Heart left ventricle (tissue), 16 donors: ENCODE measurements at regions not wholly inside any gene's neighbourhood (a gene's known extent, or its start where the extent isn't known, plus 50 kb on each side); places are given as distances from the start of the nearest gene placed in this dataset.

Experiments used
- ATAC-seq, 4 donors: fragments of 200-7000 bp; cut with Tn5 transposase; one replicate each; pipeline ENCODE4 v1.9.1; 2020 to 2022; ENCODE audit warnings: moderate library complexity in 4 of 4, mild to moderate bottlenecking in 3 of 4, moderate number of reproducible peaks in 1 of 4
- DNase-seq, 5 donors: peaks; one replicate each; pipeline ENCODE4 v3.0.0-alpha.2; 2020
- H3K27ac ChIP-seq, 12 donors: fragments of 200-600 bp; sonication (generic) in 4 of 12; one replicate each; pipeline versions ENCODE4 v1.5.0 to v1.8.0; 2016 to 2022; ENCODE audit warnings: mild to moderate bottlenecking in 2 of 12
- H3K27me3 ChIP-seq, 9 donors: fragments of 200-600 bp; sonication (generic) in 2 of 9; one replicate each; pipeline versions ENCODE4 v1.5.1 to v1.8.0; 2016 to 2022; ENCODE audit warnings: mild to moderate bottlenecking in 3 of 9
- H3K36me3 ChIP-seq, 9 donors: fragments of 200-600 bp; sonication (generic) in 2 of 9; one replicate each; pipeline versions ENCODE4 v1.5.0 to v1.8.0; 2018 to 2022; ENCODE audit warnings: mild to moderate bottlenecking in 2 of 9
- H3K4me1 ChIP-seq, 12 donors: fragments of 200-600 bp; sonication (generic) in 4 of 12; one replicate each; pipeline versions ENCODE4 v1.5.0 to v1.8.0; 2016 to 2022; ENCODE audit warnings: mild to moderate bottlenecking in 3 of 12
- H3K4me3 ChIP-seq, 12 donors: fragments of 200-600 bp; sonication (generic) in 4 of 12; one replicate each; pipeline versions ENCODE4 v1.5.0 to v1.8.0; 2017 to 2022; ENCODE audit warnings: mild to moderate bottlenecking in 9 of 12, moderate library complexity in 4 of 12
- H3K9me3 ChIP-seq, 12 donors: fragments of 200-600 bp; sonication (generic) in 4 of 12; one replicate each; pipeline versions ENCODE4 v1.5.0 to v1.8.0; 2016 to 2022; ENCODE audit warnings: mild to moderate bottlenecking in 1 of 12
- POLR2A ChIP-seq, 2 donors: fragments of 450-650 bp; IDR thresholded peaks; one replicate each; pipeline ENCODE4 v1.6.1; 2017; ENCODE audit warnings: antibody characterized with exemption in 2 of 2, mild to moderate bottlenecking in 2 of 2, moderate library complexity in 2 of 2
- WGBS, 4 donors: extraction: QIAGEN DNeasy Blood & Tissue Kit in 2 of 4; methylation state at CpG; one replicate each; pipeline versions ENCODE4 v1.1.5 to v1.1.7; 2013 to 2018; 5-methylcytosine and 5-hydroxymethylcytosine counted together
- intact Hi-C, 10 donors: fragments of 100-400 bp; cut with DNase I; formaldehyde crosslinking; loops; one replicate each; pipeline versions ENCODE4 v1.11.1 to v1.14.2; 2022
- TF ChIP-seq, protein P1 (sequence below), 12 donors: fragments of 200-600 bp; sonication (generic) in 4 of 12; IDR thresholded peaks; one replicate each; pipeline versions ENCODE4 v1.5.0 to v1.8.0; 2018 to 2022; ENCODE audit warnings: antibody characterized with exemption in 12 of 12, mild to moderate bottlenecking in 5 of 12
- donor health status: ischemic (EF 13 %, LVEDD 7.1; RV severe dilation, severe dysfunction).
- donor health status: healthy with polysubstance abuse.
- donor health status: DM: no; HTN: yes; CAD: no.
- donor health status: DM: no; HTN: no; CAD: no.
- donor health status: ischemic (EF 25% LVEDD 6.9; RV normal size, moderate dysfunction).
- donor health status: ischemic (EF 25% LVEDD 5.7; RV mildly dilated, moderate dysfunction).
- donor health status: healthy.
- donor health status: DM: yes; HTN: yes; CAD: no.
- donor health status: ischemic (EF 35%, LVEDD 5.7; RV mildly dilated, moderate dysfunction).
- donor health status: nonischemic (EF 11% LVEDD 7.7; RV severe dilation, severe dysfunction).
- donor health status: DM: yes; HTN: yes; CAD: no.
- donor health status: PGD.
- donor health status: ischemic (EF 29% LVEDD 5.4; RV normal size, mild dysfunction).
- donor health status: nonischemic (EF 23%, LVEDD 6.1; RV moderate dilation, normal function).

DNA sequence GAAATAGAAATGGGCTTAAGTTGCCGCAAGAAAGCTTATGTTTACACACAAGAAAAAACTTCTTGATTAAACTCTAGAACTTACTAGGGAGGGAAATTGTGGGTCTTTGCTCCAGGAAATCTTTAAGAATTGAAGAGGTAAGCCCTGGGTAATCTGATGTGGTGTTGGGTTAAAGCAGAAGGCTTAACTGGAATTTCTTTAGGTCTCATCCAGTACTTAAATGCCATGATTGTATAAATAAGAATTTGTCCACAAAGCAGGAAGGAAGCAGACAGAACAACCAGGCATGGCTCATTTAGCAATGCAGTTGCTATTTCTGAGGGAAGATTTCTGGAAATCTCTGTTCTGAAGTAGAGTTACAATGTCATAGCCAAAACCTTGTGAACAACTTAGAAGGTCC, 360.4 kb downstream of the KLF5 start:
- Histone ChIP-seq H3K36me3 (no peaks in the 10 kb centered on the region), H3K27me3 (no peaks in the 10 kb centered on the region), H3K4me3 (no peak overlapping the region), H3K9me3 (no peaks in the 10 kb centered on the region), H3K27ac (no peak overlapping the region), H3K4me1 (no peaks in the 10 kb centered on the region)
- DNase-seq (no peak), ATAC-seq (no peak)
- TF ChIP-seq, protein P1, sequence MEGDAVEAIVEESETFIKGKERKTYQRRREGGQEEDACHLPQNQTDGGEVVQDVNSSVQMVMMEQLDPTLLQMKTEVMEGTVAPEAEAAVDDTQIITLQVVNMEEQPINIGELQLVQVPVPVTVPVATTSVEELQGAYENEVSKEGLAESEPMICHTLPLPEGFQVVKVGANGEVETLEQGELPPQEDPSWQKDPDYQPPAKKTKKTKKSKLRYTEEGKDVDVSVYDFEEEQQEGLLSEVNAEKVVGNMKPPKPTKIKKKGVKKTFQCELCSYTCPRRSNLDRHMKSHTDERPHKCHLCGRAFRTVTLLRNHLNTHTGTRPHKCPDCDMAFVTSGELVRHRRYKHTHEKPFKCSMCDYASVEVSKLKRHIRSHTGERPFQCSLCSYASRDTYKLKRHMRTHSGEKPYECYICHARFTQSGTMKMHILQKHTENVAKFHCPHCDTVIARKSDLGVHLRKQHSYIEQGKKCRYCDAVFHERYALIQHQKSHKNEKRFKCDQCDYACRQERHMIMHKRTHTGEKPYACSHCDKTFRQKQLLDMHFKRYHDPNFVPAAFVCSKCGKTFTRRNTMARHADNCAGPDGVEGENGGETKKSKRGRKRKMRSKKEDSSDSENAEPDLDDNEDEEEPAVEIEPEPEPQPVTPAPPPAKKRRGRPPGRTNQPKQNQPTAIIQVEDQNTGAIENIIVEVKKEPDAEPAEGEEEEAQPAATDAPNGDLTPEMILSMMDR (IDR thresholded peaks at IDR 0.05), result no peak
- WGBS, 4 donors, result 86 to 96% (median 92%) methylated on average over 1 of the region's 1 CpG
- intact Hi-C loops, result no loop called here

DNA sequence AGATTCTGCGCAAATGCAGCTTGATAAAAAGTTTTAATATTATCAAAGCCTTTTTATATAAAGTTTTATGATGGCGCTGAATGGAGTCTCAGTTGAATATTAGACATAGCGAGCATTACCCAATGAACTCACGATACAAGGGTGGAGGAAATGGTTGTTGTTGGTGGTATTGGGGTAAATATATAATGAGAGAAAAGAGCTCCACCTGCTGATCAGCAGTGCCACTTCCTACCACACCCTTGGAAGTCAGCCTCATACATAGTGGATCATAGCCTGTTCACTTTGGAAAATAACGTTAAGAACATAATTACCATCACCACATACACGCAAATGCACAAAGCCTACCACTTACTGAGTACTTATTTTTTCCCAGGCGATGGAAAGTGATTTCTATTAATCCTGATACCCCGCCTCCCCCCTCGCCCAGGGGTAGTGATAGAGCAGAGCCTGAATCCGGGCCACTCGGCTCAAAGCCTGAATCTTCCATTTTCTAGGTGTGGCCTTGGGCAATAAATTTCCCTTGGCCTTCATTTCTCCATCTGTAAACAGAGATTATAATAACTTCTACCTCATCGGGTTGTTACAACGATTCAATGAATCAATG, 358.3 kb downstream of the KLF5 start:
- Histone ChIP-seq H3K36me3 (no peaks in the 10 kb centered on the region), H3K9me3 (no peaks in the 10 kb centered on the region), H3K4me1 (no peaks in the 10 kb centered on the region), H3K4me3 (no peak overlapping the region), H3K27ac (no peak overlapping the region), H3K27me3 (no peaks in the 10 kb centered on the region)
- WGBS, 4 donors, result 89 to 93% (median 91%) methylated on average over 13 of the region's 13 CpGs
- ATAC-seq (no peak), DNase-seq (no peak)
- intact Hi-C loops, result no loop called here
- TF ChIP-seq, protein P1 (IDR thresholded peaks at IDR 0.05), result peak in 2 of 12 donors; percentile 16 to 22
- no peak for TF ChIP-seq POLR2A (IDR thresholded peaks at IDR 0.05)

DNA sequence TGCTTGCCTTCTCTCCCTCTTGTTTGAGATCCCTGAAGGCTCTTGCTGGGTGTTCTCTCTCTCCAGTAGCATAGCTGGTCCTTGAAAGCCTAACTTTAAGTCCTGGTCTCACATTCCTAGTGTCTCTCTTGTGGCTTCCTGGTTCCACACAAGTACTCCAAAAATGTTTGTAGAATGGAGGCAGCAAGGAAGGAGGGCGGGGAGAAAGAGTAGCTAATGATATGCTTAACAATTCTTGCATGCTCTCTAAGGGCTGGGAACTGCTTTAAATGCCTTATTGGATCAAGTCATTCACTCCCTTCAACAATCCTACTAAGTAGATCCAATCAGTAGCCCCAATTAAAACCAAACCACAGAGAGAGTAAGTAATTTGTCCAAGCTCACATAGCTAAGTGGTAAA, 357.3 kb downstream of the KLF5 start:
- H3K4me1 ChIP-seq, result no peaks in the 10 kb centered on the region
- WGBS, 4 donors, result 71 to 92% (median 85%) methylated on average over 1 of the region's 1 CpG
- no peak overlapping the region for H3K4me3 ChIP-seq
- ATAC-seq, result no peak
- intact Hi-C loops, result no loop called here
- TF ChIP-seq, protein P1 (IDR thresholded peaks at IDR 0.05), result no peak
- TF ChIP-seq POLR2A (IDR thresholded peaks at IDR 0.05), result no peak
- H3K9me3 ChIP-seq, result no peaks in the 10 kb centered on the region
- H3K36me3 ChIP-seq, result no peaks in the 10 kb centered on the region
- no peaks in the 10 kb centered on the region for H3K27me3 ChIP-seq
- no peak for DNase-seq
- H3K27ac ChIP-seq, result no peak overlapping the region

DNA sequence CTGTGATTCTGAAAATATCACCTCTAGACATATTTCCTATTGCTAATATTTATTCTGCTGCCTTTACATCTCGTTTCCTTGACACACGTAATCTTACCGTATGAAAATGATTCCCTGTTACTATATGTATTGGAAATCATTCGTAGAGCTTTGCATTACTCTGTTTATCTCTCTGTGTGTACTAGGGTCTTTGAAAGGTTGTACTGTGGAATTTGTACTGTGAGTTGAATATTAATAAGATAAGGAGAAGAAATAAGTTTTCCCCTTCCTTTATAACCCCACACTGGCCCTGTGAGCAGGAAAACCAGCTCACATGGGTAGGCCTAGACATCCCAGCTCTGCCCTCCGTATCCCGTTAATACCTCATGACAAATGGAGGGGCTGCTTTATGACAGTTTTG, 354.9 kb downstream of the KLF5 start:
- 82 to 89% (median 86%) methylated on average over 6 of the region's 6 CpGs for WGBS, 4 donors
- intact Hi-C loops, result no loop called here
- TF ChIP-seq, protein P1 (IDR thresholded peaks at IDR 0.05), result no peak
- TF ChIP-seq POLR2A (IDR thresholded peaks at IDR 0.05), result no peak
- H3K27ac ChIP-seq, result no peak overlapping the region
- no peak for ATAC-seq
- H3K27me3 ChIP-seq, result no peaks in the 10 kb centered on the region
- H3K36me3 ChIP-seq, result no peaks in the 10 kb centered on the region
- DNase-seq, result no peak
- no peak overlapping the region for H3K4me3 ChIP-seq
- no peaks in the 10 kb centered on the region for H3K9me3 ChIP-seq
- H3K4me1 ChIP-seq, result no peaks in the 10 kb centered on the region
